A673 (cell line): ENCODE measurements at regions not wholly inside any gene's neighbourhood (a gene's known extent, or its start where the extent isn't known, plus 50 kb on each side); places are given as distances from the start of the nearest gene placed in this dataset.

Experiments
- BruUV-seq: library from RNA; stranded (reverse); fragments of 400-500 nt; replicated peaks from 2 replicates; lab custom pipeline; 2021; lab: Mats Ljungman, UMichigan
- CTCF ChIA-PET: fragments of 300-600 bp; sonication (Branson Sonifier 250); formaldehyde crosslinking; loops from one replicate; lab custom pipeline; 2022; ENCODE audit warnings: antibody characterized with exemption; lab: Charles Lee
- POLR2A ChIA-PET: fragments of 300-600 bp; sonication (Branson Sonifier 250); formaldehyde crosslinking; loops from one replicate; lab custom pipeline; 2022; ENCODE audit warnings: antibody characterized with exemption; ENCODE audit not compliant: low non-redundant PET; lab: Charles Lee
- DNase-seq: peaks from one replicate; pipeline ENCODE4 v3.0.0-alpha.2; 2015; ENCODE audit warnings: low spot score
- H3K27ac ChIP-seq: fragments of 200-600 bp; sonication (generic); 2 replicates; pipeline ENCODE4 v1.5.1; 2016; ENCODE audit warnings: mixed run types, low read depth, mild to moderate bottlenecking, mixed read lengths, antibody characterized with exemption, low read length; ENCODE audit not compliant: poor library complexity, severe bottlenecking
- H3K27me3 ChIP-seq: fragments of 200-600 bp; sonication (generic); replicated peaks from 2 replicates; pipeline ENCODE4 v1.6.1; 2017; ENCODE audit warnings: mixed run types, low read depth, mild to moderate bottlenecking, mixed read lengths, antibody characterized with exemption, low read length; ENCODE audit not compliant: insufficient read depth, poor library complexity
- H3K36me3 ChIP-seq: fragments of 200-600 bp; sonication (generic); 2 replicates; pipeline ENCODE4 v1.6.1; 2016; ENCODE audit warnings: mixed run types, mild to moderate bottlenecking, mixed read lengths, antibody characterized with exemption, low read length; ENCODE audit not compliant: insufficient read depth, poor library complexity, severe bottlenecking
- H3K4me1 ChIP-seq: fragments of 200-600 bp; sonication (generic); 2 replicates; pipeline ENCODE4 v1.6.1; 2017; ENCODE audit warnings: mixed run types, mild to moderate bottlenecking, mixed read lengths, antibody characterized with exemption, low read length; ENCODE audit not compliant: insufficient read depth, poor library complexity, severe bottlenecking
- H3K4me3 ChIP-seq: fragments of 200-600 bp; sonication (generic); 2 replicates; pipeline ENCODE4 v1.5.1; 2016; ENCODE audit warnings: low read depth, mixed run types, mild to moderate bottlenecking, mixed read lengths, low read length; ENCODE audit not compliant: poor library complexity, severe bottlenecking
- H3K9me3 ChIP-seq: fragments of 200-600 bp; sonication (generic); 2 replicates; pipeline ENCODE4 v1.6.1; 2016; ENCODE audit warnings: mixed run types, low read depth, mild to moderate bottlenecking, mixed read lengths, antibody characterized with exemption, low read length; ENCODE audit not compliant: poor library complexity, severe bottlenecking
- CTCF ChIP-seq: fragments of 300-800, 200-600 bp; sonication (generic); conservative IDR thresholded peaks from 2 replicates; pipeline ENCODE4 v1.5.1; 2017; ENCODE audit warnings: low read depth, mild to moderate bottlenecking, antibody characterized with exemption, low read length, moderate library complexity, mixed read lengths
- EZH2 ChIP-seq: fragments of 200-600 bp; sonication (generic); IDR thresholded peaks from 2 replicates; pipeline ENCODE4 v1.6.1; 2017; ENCODE audit warnings: borderline replicate concordance, low read depth, mild to moderate bottlenecking, mixed read lengths, antibody characterized with exemption, low read length; ENCODE audit not compliant: poor library complexity, severe bottlenecking
- intact Hi-C: fragments of 100-400 bp; cut with micrococcal nuclease; formaldehyde crosslinking; loops from one replicate; pipeline ENCODE4 v1.10.0; 2022; ENCODE audit not compliant: unreplicated experiment

- Histone ChIP-seq H3K36me3 (no peaks in the 10 kb centered on the region), H3K9me3 (no peaks in the 10 kb centered on the region), H3K4me3 (no peak overlapping the region), H3K27ac (no peak overlapping the region), H3K27me3 (no peaks in the 10 kb centered on the region), H3K4me1 (no peaks in the 10 kb centered on the region)
- ChIA-PET CTCF (no interaction called here), POLR2A (no interaction called here)
- BruUV-seq = no TSS peak
- intact Hi-C loops = no loop called here
- no peak for TF ChIP-seq EZH2
- TF ChIP-seq CTCF = no peak
- DNase-seq = no peak
Measured at GRCh38 chr4:57652779-57653178, 542.6 kb upstream of the IGFBP7 start.

- BruUV-seq = no TSS peak
- ChIA-PET CTCF (no interaction called here), POLR2A (no interaction called here)
- no peak for TF ChIP-seq CTCF
- no peak for TF ChIP-seq EZH2
- H3K4me3 ChIP-seq = no peak overlapping the region
- no peaks in the 10 kb centered on the region for H3K36me3 ChIP-seq
- H3K4me1 ChIP-seq = no peaks in the 10 kb centered on the region
- no peaks in the 10 kb centered on the region for H3K9me3 ChIP-seq
- intact Hi-C loops = no loop called here
- H3K27me3 ChIP-seq = no peaks in the 10 kb centered on the region
- no peak overlapping the region for H3K27ac ChIP-seq
- no peak for DNase-seq
Measured at GRCh38 chr4:57640391-57641100, 530.4 kb upstream of the IGFBP7 start.

GRCh38 chr4:57639561-57640382, 529.6 kb upstream of the IGFBP7 start:
- Histone ChIP-seq H3K27ac (no peak overlapping the region), H3K4me1 (no peaks in the 10 kb centered on the region), H3K27me3 (no peaks in the 10 kb centered on the region), H3K9me3 (no peaks in the 10 kb centered on the region), H3K36me3 (no peaks in the 10 kb centered on the region), H3K4me3 (no peak overlapping the region)
- no TSS peak for BruUV-seq
- TF ChIP-seq EZH2 (no peak), CTCF (no peak)
- DNase-seq = no peak
- intact Hi-C loops = no loop called here
- ChIA-PET CTCF (no interaction called here), POLR2A (no interaction called here)
